Esophagus muscularis mucosa (tissue), 4 donors: ENCODE measurements at regions not wholly inside any gene's neighbourhood (a gene's known extent, or its start where the extent isn't known, plus 50 kb on each side); places are given as distances from the start of the nearest gene placed in this dataset.
"Not testable (repeated sequence)": the region's sequence is repeated elsewhere in the genome, so short reads cannot be mapped to it uniquely, and the experiment has no call there.

Experiments
- DNase-seq: peaks from one replicate; pipeline ENCODE4 v3.0.0-alpha.2; 2017; ENCODE audit errors: extremely low spot score
- H3K27ac ChIP-seq, 4 donors: fragments of 200-600 bp; sonication (generic); replicated peaks in 1 of 4; 1 replicate in 3 of 4; 2 replicates in 1 of 4; pipeline ENCODE4 v1.5.1; 2016 to 2019; ENCODE audit warnings: mild to moderate bottlenecking in 1 of 4
- H3K27me3 ChIP-seq, 4 donors: fragments of 200-600 bp; sonication (generic); one replicate each; pipeline versions ENCODE4 v1.5.1 to v1.6.0; 2016 to 2019
- H3K36me3 ChIP-seq, 4 donors: fragments of 200-600 bp; sonication (generic); one replicate each; pipeline ENCODE4 v1.5.1; 2016 to 2019
- H3K4me1 ChIP-seq, 4 donors: fragments of 200-600 bp; sonication (generic); one replicate each; pipeline ENCODE4 v1.5.1; 2016 to 2019
- H3K4me3 ChIP-seq, 4 donors: fragments of 200-600 bp; sonication (generic); 1 replicate in 2 of 4; 2 replicates in 2 of 4; pipeline ENCODE4 v1.5.1; 2016 to 2019; ENCODE audit warnings: mild to moderate bottlenecking in 4 of 4, moderate library complexity in 1 of 4
- H3K9me3 ChIP-seq, 4 donors: fragments of 200-600 bp; sonication (generic); 1 replicate in 3 of 4; 2 replicates in 1 of 4; pipeline ENCODE4 v1.5.1; 2016 to 2019
- EP300 ChIP-seq: sonication (generic); formaldehyde crosslinking; IDR thresholded peaks from one replicate; pipeline ENCODE4 v1.6.1; 2017; ENCODE audit warnings: antibody characterized with exemption
- POLR2A ChIP-seq: fragments of 450-650 bp; IDR thresholded peaks from one replicate; pipeline ENCODE4 v1.6.1; 2017; ENCODE audit warnings: antibody characterized with exemption, moderate library complexity, mild to moderate bottlenecking, low read depth
- POLR2AphosphoS5 ChIP-seq, 2 donors: sonication (generic); formaldehyde crosslinking; IDR thresholded peaks; one replicate each; pipeline ENCODE4 v1.6.1; 2017; ENCODE audit warnings: antibody characterized with exemption in 2 of 2
- WGBS: methylation state at CpG from one replicate; pipeline ENCODE4 v1.1.5; 2018; 5-methylcytosine and 5-hydroxymethylcytosine counted together
- intact Hi-C: fragments of 100-400 bp; cut with DNase I; formaldehyde crosslinking; loops from one replicate; pipeline ENCODE4 v1.15.1; 2023
- TF ChIP-seq, protein P1 (sequence below), 3 experiments: fragments of 200-600 bp in 2 of 3; fragments of 450-650 bp in 1 of 3; sonication (generic) in 2 of 3; IDR thresholded peaks; one replicate each; pipeline ENCODE4 v1.5.1; 2017 to 2019; ENCODE audit warnings: antibody characterized with exemption in 3 of 3, mild to moderate bottlenecking in 2 of 3, moderate library complexity in 1 of 3

DNA sequence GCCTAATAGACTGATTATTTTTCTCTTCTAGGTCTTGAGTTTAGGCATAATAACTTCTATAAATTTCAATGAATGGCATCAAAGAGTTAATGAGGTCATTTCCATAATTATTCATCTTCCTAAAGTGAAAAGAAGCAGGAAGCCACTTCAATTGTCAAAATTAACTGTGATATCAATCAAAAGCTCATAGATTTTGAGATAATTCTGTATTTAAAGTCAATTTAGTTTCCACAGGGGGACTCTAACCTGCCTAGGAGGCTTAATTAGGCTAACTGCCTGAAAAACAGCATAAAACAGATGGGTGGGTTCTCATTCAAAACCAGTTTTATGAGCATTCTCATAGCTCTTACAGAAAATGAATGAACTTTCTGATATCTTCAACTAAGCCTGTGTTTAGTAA, 177.8 kb downstream of the OTOL1 start:
- Histone ChIP-seq H3K4me3 (no peak overlapping the region), H3K9me3 (no peaks in the 10 kb centered on the region), H3K4me1 (no peaks in the 10 kb centered on the region), H3K27me3 (no peaks in the 10 kb centered on the region), H3K27ac (no peak overlapping the region), H3K36me3 (no peaks in the 10 kb centered on the region)
- intact Hi-C loops, result no loop called here
- TF ChIP-seq POLR2AphosphoS5 (IDR thresholded peaks at IDR 0.05) (no peak), EP300 (no peak)
- TF ChIP-seq, protein P1, sequence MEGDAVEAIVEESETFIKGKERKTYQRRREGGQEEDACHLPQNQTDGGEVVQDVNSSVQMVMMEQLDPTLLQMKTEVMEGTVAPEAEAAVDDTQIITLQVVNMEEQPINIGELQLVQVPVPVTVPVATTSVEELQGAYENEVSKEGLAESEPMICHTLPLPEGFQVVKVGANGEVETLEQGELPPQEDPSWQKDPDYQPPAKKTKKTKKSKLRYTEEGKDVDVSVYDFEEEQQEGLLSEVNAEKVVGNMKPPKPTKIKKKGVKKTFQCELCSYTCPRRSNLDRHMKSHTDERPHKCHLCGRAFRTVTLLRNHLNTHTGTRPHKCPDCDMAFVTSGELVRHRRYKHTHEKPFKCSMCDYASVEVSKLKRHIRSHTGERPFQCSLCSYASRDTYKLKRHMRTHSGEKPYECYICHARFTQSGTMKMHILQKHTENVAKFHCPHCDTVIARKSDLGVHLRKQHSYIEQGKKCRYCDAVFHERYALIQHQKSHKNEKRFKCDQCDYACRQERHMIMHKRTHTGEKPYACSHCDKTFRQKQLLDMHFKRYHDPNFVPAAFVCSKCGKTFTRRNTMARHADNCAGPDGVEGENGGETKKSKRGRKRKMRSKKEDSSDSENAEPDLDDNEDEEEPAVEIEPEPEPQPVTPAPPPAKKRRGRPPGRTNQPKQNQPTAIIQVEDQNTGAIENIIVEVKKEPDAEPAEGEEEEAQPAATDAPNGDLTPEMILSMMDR (IDR thresholded peaks at IDR 0.05), result no peak
- DNase-seq, result no peak

DNA sequence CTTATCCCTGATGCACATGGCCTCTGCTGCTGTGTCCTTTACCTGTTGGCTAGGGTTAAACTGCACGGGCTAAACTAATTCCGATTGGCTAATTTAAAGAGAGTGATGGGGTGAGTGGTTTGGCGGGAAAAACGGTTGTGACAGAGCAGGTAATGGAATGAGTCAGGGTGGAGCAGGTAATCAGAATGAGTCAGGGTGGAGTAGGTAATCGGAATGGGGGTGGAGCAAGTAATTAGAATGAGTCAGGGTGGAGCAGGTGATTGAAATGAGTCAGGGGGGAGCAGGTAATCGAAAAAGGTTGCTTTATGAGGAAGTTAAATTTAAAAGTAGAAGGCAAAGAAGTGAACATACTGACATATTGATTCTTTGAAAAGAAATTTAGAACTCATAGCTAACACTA, 185.2 kb downstream of the OTOL1 start:
- WGBS, result 91% methylated on average over 6 of the region's 6 CpGs
- H3K27me3 ChIP-seq, intact Hi-C loops, H3K36me3 ChIP-seq, DNase-seq, H3K4me3 ChIP-seq, H3K9me3 ChIP-seq, H3K4me1 ChIP-seq, H3K27ac ChIP-seq: not testable (repeated sequence)

DNA sequence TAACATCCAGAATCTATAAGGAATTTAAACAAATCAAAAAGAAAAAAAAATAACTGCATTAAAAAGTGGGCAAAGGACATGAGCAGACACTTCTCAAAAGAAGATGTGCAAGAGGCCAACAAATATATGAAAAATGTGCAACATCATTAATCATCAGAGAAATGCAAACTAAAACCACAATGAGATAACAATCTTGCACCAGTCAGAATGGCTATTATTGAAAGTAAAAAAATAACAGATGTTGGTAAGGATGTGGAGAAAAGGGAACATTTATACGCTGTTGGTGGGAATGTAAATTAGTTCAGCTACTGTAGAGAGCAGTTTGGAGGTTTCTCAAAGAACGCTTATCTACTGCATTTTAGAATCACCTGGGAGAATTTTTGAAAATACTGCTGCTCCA, 186.1 kb downstream of the OTOL1 start:
- TF ChIP-seq, protein P1 (IDR thresholded peaks at IDR 0.05), result no peak
- TF ChIP-seq POLR2A (no peak), POLR2AphosphoS5 (IDR thresholded peaks at IDR 0.05) (no peak), EP300 (no peak)
- Histone ChIP-seq H3K4me1 (no peaks in the 10 kb centered on the region), H3K4me3 (no peak overlapping the region), H3K27ac (no peak overlapping the region), H3K9me3 (no peaks in the 10 kb centered on the region), H3K36me3 (no peaks in the 10 kb centered on the region), H3K27me3 (no peaks in the 10 kb centered on the region)
- 63% methylated on average over 2 of the region's 2 CpGs for WGBS
- intact Hi-C loops, result no loop called here
- DNase-seq, result no peak

DNA sequence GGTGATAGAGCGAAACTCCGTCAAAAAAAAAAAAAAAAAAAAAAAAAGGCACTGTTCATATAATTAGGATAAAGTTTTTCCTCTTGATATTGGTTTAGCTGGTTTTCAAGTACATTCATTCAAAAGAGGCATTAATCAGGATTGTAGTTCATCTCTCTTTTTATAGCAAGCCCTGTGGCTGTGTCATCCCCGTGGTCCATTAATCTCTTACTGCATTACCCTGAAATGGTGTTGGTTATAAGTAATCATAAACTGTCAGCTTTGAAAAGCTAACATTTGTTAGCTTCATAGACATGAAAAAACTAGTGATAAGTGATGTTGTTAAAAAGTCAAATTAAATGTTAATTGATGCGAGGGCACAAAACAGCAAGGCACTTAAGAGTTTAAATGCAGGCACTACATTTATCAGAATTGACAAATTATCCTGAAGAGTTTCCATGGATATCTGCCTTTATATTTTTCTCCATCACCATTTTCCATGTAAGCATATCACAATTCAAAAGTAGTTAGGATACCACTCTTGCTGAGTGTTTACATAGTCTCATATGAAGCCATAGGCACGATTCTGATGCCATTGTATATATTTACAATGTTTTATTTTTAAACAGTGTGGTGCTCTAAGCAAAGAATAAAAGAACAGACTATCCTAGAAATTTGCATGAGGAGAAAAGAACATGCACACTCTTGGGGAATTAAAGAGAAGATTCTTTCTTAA, 193.1 kb downstream of the OTOL1 start:
- H3K36me3 ChIP-seq, result no peaks in the 10 kb centered on the region
- DNase-seq, result no peak
- no peaks in the 10 kb centered on the region for H3K4me1 ChIP-seq
- TF ChIP-seq EP300 (no peak), POLR2AphosphoS5 (IDR thresholded peaks at IDR 0.05) (no peak)
- TF ChIP-seq, protein P1 (IDR thresholded peaks at IDR 0.05), result no peak
- H3K9me3 ChIP-seq, result no peaks in the 10 kb centered on the region
- intact Hi-C loops, result no loop called here
- WGBS, result 81% methylated on average over 5 of the region's 5 CpGs
- no peak overlapping the region for H3K27ac ChIP-seq
- no peaks in the 10 kb centered on the region for H3K27me3 ChIP-seq
- no peak overlapping the region for H3K4me3 ChIP-seq

DNA sequence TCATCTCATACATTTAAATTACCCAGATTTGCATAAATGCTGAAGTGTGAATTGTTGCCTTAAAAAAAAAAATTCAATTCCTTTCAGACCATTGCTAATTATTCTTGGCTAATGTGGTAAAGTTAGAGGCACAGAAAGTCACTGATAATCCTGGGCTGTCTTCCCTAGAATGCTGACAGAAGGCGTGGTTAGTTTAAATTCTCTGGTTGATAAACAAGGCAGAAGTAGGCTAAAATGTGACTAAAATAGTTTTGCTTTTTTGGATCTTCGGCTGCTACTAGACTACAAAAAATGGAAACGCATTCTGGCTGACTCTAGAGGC, 193.7 kb downstream of the OTOL1 start:
- Histone ChIP-seq H3K9me3 (no peaks in the 10 kb centered on the region), H3K4me3 (no peak overlapping the region), H3K27ac (no peak overlapping the region), H3K4me1 (no peaks in the 10 kb centered on the region), H3K27me3 (no peaks in the 10 kb centered on the region), H3K36me3 (no peaks in the 10 kb centered on the region)
- TF ChIP-seq, protein P1 (IDR thresholded peaks at IDR 0.05), result no peak
- TF ChIP-seq EP300 (no peak), POLR2AphosphoS5 (IDR thresholded peaks at IDR 0.05) (no peak), POLR2A (no peak)
- no peak for DNase-seq
- WGBS, result 59% methylated on average over 3 of the region's 3 CpGs
- intact Hi-C loops, result no loop called here
